VCaP (cell line): ENCODE measurements at regions not wholly inside any gene's neighbourhood (a gene's known extent, or its start where the extent isn't known, plus 50 kb on each side); places are given as distances from the start of the nearest gene placed in this dataset.

ENCODE experiments used
- H3K27ac ChIP-seq: fragments of 450-650 bp; 2 replicates; pipeline ENCODE4 v1.5.1; 2017
- TF ChIP-seq, protein P1 (sequence below): fragments of 450-650 bp; conservative IDR thresholded peaks from 2 replicates; pipeline ENCODE4 v1.5.1; 2017; ENCODE audit warnings: mild to moderate bottlenecking, moderate library complexity

DNA sequence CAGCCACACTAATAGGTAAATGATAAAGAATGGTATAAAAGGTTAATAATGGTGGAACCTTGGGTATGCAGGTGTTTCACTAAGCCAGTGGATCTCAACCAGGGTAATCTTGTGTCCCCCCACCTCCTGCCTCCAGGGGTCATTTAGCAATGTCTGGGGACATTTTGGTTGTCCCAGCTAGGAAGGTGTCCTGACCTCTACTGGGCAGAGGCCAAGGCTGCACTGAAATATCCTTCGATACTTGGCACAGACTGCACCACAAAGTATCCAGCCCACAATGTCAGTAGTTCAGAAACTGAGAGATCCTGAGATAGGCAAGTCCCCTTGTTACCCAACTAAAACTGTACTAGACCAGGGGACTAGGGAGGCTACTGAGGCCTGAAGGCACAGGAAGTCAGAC is 113.6 kb upstream of the TIAM1 start:
- no peak overlapping the region for H3K27ac ChIP-seq
- TF ChIP-seq, protein P1, sequence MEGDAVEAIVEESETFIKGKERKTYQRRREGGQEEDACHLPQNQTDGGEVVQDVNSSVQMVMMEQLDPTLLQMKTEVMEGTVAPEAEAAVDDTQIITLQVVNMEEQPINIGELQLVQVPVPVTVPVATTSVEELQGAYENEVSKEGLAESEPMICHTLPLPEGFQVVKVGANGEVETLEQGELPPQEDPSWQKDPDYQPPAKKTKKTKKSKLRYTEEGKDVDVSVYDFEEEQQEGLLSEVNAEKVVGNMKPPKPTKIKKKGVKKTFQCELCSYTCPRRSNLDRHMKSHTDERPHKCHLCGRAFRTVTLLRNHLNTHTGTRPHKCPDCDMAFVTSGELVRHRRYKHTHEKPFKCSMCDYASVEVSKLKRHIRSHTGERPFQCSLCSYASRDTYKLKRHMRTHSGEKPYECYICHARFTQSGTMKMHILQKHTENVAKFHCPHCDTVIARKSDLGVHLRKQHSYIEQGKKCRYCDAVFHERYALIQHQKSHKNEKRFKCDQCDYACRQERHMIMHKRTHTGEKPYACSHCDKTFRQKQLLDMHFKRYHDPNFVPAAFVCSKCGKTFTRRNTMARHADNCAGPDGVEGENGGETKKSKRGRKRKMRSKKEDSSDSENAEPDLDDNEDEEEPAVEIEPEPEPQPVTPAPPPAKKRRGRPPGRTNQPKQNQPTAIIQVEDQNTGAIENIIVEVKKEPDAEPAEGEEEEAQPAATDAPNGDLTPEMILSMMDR: peak; percentile 48

DNA sequence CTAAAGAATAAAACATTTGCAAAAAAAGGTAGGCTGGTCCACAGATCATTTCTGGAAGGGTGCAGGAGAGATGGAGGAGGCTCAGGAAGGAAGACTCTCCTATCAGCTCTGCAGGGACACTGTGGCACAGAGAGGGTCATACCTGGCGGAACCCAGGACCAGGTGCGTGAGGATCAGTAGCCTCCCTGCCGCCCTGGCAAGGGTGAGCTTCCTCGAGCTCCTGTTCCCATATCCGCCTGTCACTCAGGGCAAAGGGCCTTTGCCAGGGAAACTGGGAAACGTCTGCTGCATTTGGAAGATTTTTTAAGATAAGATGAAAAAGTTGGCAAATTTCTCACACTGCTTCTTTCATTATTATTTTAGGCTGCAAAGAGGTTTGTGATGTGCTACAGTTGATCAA is 112.1 kb upstream of the TIAM1 start:
- TF ChIP-seq, protein P1: no peak
- no peak overlapping the region for H3K27ac ChIP-seq

DNA sequence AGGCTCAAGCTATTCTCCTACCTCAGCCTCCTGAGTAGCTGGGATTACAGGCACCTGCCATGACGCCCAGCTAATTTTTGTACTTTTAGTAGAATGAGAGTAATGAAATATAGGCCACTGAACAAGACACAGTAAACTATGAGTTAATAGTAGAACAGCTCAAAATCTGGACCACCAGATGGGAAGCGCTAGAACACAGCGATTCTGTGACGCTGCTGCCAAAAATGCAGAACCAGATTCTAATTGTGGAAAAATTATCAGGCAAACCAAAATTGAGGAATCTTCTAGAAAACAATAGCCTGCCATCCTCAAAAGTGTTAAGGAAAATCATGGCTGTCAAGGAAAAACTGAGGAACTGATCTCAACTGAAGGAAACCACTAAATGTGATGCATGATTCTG is 111.4 kb upstream of the TIAM1 start:
- H3K27ac ChIP-seq: no peak overlapping the region
- TF ChIP-seq, protein P1: no peak

DNA sequence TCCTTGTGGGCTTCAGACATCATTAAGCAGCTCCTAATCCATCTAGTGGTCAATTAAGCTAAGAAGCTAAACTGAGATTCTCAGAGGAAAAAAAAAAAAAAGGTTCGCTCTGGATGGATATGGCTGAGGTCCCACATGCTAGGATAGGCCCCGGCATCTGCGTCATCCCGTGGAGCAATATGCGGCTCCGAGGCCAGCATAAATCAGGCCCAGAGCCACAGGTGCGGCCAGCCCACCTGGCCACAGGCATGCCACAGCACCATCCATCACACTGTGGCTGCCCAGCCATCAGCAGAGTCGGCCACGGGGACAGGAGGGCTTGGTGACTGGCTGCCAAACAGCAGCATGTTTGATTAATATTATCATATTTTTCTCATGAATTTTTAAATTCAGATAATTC is 106.9 kb upstream of the TIAM1 start:
- no peak overlapping the region for H3K27ac ChIP-seq

DNA sequence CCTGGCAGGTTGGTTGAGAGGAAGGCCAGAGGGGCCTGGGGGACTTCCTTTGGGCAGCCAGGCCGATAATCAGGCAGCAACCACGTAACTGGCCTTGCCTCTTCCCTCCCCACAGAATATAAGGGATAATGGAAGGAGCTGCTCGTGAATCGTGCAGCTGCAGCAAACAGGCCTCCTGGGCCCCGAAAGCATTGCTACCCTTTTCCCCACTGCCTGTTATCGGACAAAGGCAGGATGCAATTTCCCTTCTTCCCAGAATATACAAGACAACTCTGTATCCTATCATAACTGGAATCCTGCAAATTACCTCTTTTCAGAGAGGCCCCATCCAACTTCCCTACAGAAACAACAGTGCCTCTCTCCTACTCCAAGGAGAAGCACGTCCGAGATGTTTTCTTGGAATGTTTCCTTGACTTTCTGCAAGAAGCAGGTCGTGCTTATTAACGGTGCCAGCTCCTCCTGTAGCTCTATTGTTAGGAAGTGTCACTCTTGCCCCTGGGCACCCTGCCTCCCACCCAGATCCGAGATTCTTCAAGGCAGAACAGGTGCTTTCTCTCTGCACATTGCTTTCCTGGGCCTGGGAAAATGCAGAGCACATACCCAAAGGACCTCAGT is 106.0 kb upstream of the TIAM1 start:
- H3K27ac ChIP-seq: no peak overlapping the region
- TF ChIP-seq, protein P1: no peak

More for the DNA sequence above, 106.9 kb upstream of the TIAM1 start:
- TF ChIP-seq, protein P1: 0 out of 2 replicates have a peak, but pooled peaks have one; percentile 7

DNA sequence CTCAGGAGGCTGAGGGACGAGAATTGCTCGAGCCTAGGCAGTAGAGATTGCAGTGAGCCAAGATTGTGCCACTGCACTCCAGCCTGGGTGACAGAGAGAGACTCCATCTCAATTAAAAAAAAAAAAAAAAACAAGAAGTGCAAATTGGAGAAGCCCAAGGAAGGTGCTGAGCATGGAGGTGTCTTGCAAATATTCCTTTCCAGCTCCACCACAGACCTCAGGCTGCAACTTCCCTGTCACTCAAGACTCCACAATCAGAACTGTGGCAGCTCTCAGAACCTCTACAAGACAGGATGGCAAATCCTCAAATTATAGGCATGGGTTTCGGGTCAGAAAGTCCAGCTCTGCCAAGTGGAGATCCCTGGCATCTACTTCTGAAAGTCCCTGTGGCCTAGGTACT is 104.4 kb upstream of the TIAM1 start:
- no peak overlapping the region for H3K27ac ChIP-seq
- TF ChIP-seq, protein P1: no peak

- no peak overlapping the region for H3K27ac ChIP-seq
- TF ChIP-seq, protein P1: no peak
Measured at GRCh38 chr21:31447505-31447904, 103.4 kb upstream of the TIAM1 start.
